Fibroblast of the conjunctiva (primary cell): ENCODE measurements at regions not wholly inside any gene's neighbourhood (a gene's known extent, or its start where the extent isn't known, plus 50 kb on each side); places are given as distances from the start of the nearest gene placed in this dataset.
"Not testable (repeated sequence)": the region's sequence is repeated elsewhere in the genome, so short reads cannot be mapped to it uniquely, and the experiment has no call there.

Experiments
- DNase-seq: peaks from one replicate; pipeline ENCODE4 v3.0.0-alpha.2; 2010; ENCODE audit warnings: low read depth

GRCh38 chr7:34332006-34332405 is 326.0 kb upstream of the NPSR1 start:
- DNase-seq = no peak

GRCh38 chr7:34333184-34333583 is 324.8 kb upstream of the NPSR1 start:
- DNase-seq = no peak

- no peak for DNase-seq
These were observed 324.1 kb upstream of the NPSR1 start for GRCh38 chr7:34333925-34334324.

GRCh38 chr7:34337163-34337562 is 320.9 kb upstream of the NPSR1 start:
- no peak for DNase-seq

- DNase-seq = no peak
These were observed 319.0 kb upstream of the NPSR1 start for GRCh38 chr7:34338961-34339526.

- no peak for DNase-seq
These were observed 316.7 kb upstream of the NPSR1 start for GRCh38 chr7:34341326-34341725.

GRCh38 chr7:34342387-34342786 is 315.6 kb upstream of the NPSR1 start:
- no peak for DNase-seq

GRCh38 chr7:34343667-34344066 is 314.4 kb upstream of the NPSR1 start:
- DNase-seq = no peak

- no peak for DNase-seq
These were observed 304.0 kb upstream of the NPSR1 start for GRCh38 chr7:34354011-34354410.

- no peak for DNase-seq
These were observed 303.1 kb upstream of the NPSR1 start for GRCh38 chr7:34354899-34355298.

- DNase-seq = no peak
These were observed 300.9 kb upstream of the NPSR1 start for GRCh38 chr7:34357068-34357467.

- DNase-seq = no peak
These were observed 300.1 kb upstream of the NPSR1 start for GRCh38 chr7:34357946-34358345.

- not testable (repeated sequence) for DNase-seq
These were observed 299.4 kb upstream of the NPSR1 start for GRCh38 chr7:34358578-34358977.

- no peak for DNase-seq
These were observed 296.3 kb upstream of the NPSR1 start for GRCh38 chr7:34361663-34362250.

GRCh38 chr7:34362621-34363020 is 295.4 kb upstream of the NPSR1 start:
- no peak for DNase-seq

- no peak for DNase-seq
These were observed 293.9 kb upstream of the NPSR1 start for GRCh38 chr7:34364130-34364529.

GRCh38 chr7:34365011-34365410 is 293.0 kb upstream of the NPSR1 start:
- DNase-seq = no peak

- DNase-seq = no peak
These were observed 292.4 kb upstream of the NPSR1 start for GRCh38 chr7:34365611-34366010.

GRCh38 chr7:34371922-34372321 is 286.1 kb upstream of the NPSR1 start:
- DNase-seq = no peak

- no peak for DNase-seq
These were observed 284.1 kb upstream of the NPSR1 start for GRCh38 chr7:34373940-34374339.

GRCh38 chr7:34382166-34382893 is 275.7 kb upstream of the NPSR1 start:
- DNase-seq = no peak

GRCh38 chr7:34385384-34385783 is 272.6 kb upstream of the NPSR1 start:
- no peak for DNase-seq

- no peak for DNase-seq
These were observed 268.5 kb upstream of the NPSR1 start for GRCh38 chr7:34389332-34390078.
